GDM1 (cell line): ENCODE measurements at regions not wholly inside any gene's neighbourhood (a gene's known extent, or its start where the extent isn't known, plus 50 kb on each side); places are given as distances from the start of the nearest gene placed in this dataset.
"Not testable (repeated sequence)": the region's sequence is repeated elsewhere in the genome, so short reads cannot be mapped to it uniquely, and the experiment has no call there.

Source experiments
- DNase-seq: peaks from one replicate; lab custom pipeline; 2025; lab: John Stamatoyannopoulos, UW

- DNase-seq: no peak
Observed at GRCh38 chr13:99774644-99775043, 196.9 kb downstream of the ZIC5 start.

DNA sequence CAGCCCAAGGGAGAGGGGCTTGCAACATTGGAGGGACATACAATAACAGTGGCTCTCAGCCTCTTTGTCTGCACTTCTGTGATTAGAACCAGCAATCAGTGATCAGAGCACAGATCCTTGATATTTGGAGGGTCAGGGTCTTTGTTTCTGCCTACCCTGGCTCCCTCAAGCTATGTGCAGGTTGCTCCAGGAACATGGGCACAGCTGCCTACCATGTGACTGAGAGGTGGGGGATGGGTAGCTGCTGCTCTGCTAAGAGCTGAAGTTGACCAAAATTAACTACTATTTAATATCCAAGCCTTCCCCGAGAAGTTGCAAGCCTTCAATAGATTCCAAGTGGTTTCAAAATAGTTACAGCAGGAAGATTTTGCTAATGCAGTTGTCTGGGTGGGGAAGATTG is 202.6 kb downstream of the ZIC5 start:
- no peak for DNase-seq

GRCh38 chr13:99766641-99767045 is 204.9 kb downstream of the ZIC5 start:
- DNase-seq: no peak

DNA sequence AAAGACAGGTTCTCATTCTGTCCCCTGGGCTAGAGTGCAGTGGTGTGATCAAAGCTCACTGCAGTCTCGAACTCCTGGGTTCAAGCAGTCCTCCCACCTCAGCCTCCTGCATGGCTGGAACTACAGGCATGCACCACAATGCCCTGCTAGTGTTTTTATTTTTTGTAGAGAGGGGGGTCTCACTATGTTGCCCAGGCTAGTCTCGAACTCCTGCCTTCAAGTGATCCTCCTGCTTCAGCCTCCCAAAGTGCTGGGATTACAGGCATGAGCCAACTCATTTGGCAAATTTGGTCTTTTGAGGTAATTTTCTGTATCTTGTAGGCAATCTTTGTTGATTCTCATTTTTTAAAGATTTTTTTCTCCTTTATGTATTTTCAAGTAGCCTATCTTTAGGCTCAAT is 205.7 kb downstream of the ZIC5 start:
- DNase-seq: no peak

GRCh38 chr13:99760456-99760855 is 211.1 kb downstream of the ZIC5 start:
- DNase-seq: no peak

DNA sequence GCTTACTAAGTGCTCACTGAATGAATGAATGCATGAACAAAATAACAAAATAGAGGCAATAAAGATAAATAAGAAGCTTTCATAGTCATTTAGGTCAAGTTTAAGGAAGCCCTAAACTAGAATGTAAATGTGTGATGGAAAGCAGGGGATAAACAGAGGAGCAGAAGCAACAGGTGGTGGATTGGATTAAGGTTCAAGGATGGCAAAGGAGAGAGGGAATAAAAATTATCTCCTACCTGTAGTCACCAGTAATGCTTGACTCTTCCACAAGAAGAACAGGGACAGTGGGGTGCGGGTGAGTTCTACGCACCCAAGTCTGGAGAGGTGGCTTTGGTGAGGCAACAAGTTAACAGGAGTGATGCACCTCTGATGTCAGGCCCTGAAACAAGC is 212.4 kb downstream of the ZIC5 start:
- DNase-seq: no peak

DNA sequence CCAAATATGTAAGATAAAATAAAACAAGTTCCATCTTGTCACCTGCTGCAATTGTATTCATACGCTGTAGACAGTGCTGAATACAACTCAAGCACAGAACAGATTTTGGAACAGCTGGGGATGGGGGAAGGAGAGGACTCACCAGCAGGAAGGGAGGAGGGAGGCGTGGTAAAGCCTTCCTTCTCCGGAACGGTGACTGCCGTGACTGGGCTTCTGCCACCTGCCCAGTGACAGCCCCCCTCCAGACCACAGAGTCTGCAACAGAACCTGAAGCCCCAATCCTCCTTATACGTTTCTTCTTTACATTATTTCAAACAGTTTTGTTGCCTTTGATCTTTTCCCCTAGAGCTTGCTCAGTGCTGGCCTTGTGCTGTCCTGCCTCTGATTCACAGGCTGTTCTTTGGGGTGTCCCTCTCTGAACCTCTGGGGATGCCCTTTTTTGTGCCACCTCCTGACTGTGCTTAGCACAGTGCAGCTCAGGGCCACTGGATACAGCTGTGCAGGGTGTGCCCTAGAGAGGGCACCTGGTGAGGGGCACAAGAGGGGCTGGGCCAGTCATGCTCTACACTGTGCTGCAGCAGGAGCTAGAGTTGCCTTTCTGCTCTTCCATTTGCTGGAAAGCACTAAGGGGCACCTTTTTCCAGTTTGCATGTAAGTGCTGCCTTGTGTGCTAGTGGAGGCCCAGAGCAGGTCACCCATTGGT is 213.0 kb downstream of the ZIC5 start:
- no peak for DNase-seq

- no peak for DNase-seq
Observed at GRCh38 chr13:99757756-99758459, 213.7 kb downstream of the ZIC5 start.

GRCh38 chr13:99756281-99756680 is 215.3 kb downstream of the ZIC5 start:
- DNase-seq: no peak

GRCh38 chr13:99754750-99755149 is 216.8 kb downstream of the ZIC5 start:
- DNase-seq: not testable (repeated sequence)

GRCh38 chr13:99752373-99752772 is 219.2 kb downstream of the ZIC5 start:
- DNase-seq: no peak

DNA sequence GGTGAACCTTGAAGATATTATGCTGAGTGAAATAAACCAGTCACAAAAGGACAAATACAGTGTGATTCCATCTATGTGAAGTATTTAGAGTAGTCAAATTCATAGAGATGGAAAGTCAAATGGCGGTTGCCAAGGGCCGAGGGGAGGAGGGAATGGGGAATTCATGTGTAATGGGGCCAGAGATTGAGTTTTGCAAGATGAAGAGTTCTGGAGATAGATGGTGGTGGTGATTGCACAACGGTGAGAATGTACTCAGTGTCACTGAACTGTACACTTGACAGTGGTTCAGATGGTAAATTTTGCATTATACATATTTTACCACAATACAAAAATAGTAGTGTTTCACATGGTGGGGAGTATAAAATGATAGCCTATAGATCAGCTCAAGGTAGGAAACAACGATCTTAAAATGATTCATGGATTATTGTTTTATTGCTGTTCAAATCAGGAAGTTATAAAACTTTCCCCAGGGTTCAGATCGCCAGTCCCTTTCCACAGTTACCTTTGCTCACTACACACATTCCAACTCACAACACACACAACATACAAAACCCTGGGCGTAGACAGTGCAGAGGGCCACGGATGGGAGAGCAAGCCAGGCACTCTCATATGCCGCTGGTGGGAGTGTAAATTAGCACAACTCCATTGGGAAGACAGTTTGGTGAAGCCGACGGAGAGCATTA is 219.9 kb downstream of the ZIC5 start:
- DNase-seq: no peak

GRCh38 chr13:99750951-99751350 is 220.6 kb downstream of the ZIC5 start:
- no peak for DNase-seq

GRCh38 chr13:99749271-99750019 is 222.1 kb downstream of the ZIC5 start:
- DNase-seq: no peak

- no peak for DNase-seq
Observed at GRCh38 chr13:99747403-99747710, 224.2 kb downstream of the ZIC5 start.

GRCh38 chr13:99746637-99747402 is 224.7 kb downstream of the ZIC5 start:
- DNase-seq: no peak

GRCh38 chr13:99743094-99743493 is 228.5 kb downstream of the ZIC5 start:
- no peak for DNase-seq

DNA sequence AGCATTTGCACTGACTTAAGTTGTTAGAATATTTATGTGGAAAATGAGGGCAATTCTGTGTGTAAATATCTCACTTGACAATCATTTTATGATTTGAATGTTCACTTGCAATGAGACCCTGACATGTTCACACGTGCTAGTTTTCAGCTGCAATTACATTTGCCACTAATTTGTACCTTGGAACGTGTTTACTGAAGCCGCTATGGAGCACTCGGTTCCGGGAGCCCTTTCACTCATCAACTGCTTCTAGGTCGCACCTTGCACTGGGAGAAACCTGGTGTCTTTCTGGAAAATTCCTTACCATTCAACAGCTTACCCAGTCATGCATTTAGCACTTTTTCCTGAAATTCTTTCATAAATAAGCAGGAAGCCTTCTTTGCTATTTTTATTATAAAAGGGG is 229.6 kb downstream of the ZIC5 start:
- no peak for DNase-seq

DNA sequence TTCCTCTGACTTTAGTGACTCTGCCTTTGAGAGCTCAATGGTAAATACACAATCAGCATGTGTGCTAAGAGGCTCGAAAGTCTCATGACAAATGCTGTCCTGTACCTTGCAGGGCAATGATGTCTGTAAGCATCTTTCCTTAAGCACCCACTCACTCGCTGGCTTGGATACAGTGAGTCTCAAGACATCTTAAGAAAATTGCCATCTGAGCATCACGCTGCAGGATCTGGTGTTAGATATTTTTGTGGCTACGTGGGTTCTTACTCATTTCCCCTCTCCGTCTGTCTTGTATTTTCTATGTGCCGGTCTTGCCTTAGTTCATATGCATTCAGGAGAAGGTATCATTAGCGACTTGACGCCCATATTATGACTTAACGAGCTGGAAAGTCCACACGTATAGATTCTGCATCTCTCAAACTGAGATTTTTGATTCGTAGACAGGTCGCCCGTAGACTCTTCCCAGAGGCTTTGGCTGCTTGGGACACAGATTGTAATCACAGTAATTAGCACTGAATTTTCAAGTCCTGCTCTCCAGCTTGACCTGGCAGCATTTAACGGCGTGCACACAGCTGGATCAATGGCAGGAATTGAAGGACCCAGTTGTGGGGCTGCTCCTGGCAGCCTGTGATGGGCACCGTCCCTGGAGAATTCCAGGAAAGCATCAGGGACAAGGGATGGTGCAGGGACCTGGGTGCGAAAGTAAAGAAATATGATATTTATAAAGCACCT is 231.2 kb downstream of the ZIC5 start:
- peak; percentile 53 for DNase-seq

DNA sequence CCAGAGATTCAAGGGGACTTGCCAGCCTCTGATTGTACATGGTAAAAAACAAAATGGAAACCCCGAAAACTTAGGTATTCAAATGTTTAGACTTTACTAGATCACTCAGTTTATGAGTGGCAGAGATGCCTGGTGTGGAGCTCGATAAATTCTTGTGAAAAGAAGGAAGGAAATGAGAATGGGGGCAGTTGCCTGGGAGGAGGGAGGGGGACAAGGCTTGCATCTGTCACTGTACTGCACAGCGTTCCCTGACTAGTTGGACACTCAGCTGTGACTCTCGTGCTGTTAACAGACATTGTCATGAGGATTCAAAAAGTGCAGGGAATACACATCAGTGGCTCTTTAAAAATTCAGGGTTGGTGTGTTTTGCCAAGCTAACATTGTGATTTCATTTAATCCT is 232.9 kb downstream of the ZIC5 start:
- peak; percentile 80 for DNase-seq
